Fibroblast of lung (primary cell): ENCODE measurements at regions not wholly inside any gene's neighbourhood (a gene's known extent, or its start where the extent isn't known, plus 50 kb on each side); places are given as distances from the start of the nearest gene placed in this dataset.

ENCODE experiments used
- DNase-seq, 2 donors: peaks; one replicate each; pipeline versions ENCODE4 v3.0.0 to v3.0.0-alpha.2; 2010; ENCODE audit warnings: low read depth in 2 of 2
- H2AFZ ChIP-seq: 2 replicates; pipeline ENCODE4 v1.5.1; 2012; ENCODE audit warnings: low read length, control low read depth, inconsistent platforms
- H3K27ac ChIP-seq: 2 replicates; pipeline ENCODE4 v1.5.1; 2011; ENCODE audit warnings: low read length, control low read depth; ENCODE audit not compliant: insufficient read depth
- H3K27me3 ChIP-seq: 2 replicates; pipeline ENCODE4 v1.5.1; 2011; ENCODE audit warnings: mild to moderate bottlenecking, low read length; ENCODE audit not compliant: control insufficient read depth, insufficient read depth
- H3K36me3 ChIP-seq: 2 replicates; pipeline ENCODE4 v1.5.1; 2011; ENCODE audit warnings: low read length; ENCODE audit not compliant: control insufficient read depth, insufficient read depth
- H3K4me1 ChIP-seq: 2 replicates; pipeline ENCODE4 v1.5.1; 2011; ENCODE audit warnings: low read length; ENCODE audit not compliant: control insufficient read depth, insufficient read depth; ENCODE audit errors: extremely low read depth
- H3K4me2 ChIP-seq: 2 replicates; pipeline ENCODE4 v1.5.1; 2011; ENCODE audit warnings: low read length, control low read depth; ENCODE audit not compliant: insufficient read depth; ENCODE audit errors: extremely low read depth
- H3K4me3 ChIP-seq, 4 experiments: fragments of 200-600 bp in 1 of 4; sonication (generic) in 1 of 4; replicated peaks in 1 of 4; 2 replicates each; pipeline ENCODE4 v1.5.1; 2011 to 2016; ENCODE audit warnings: low read length in 4 of 4, low read depth in 3 of 4, mild to moderate bottlenecking in 3 of 4, control low read depth in 2 of 4, inconsistent platforms in 1 of 4, mixed read lengths in 1 of 4; ENCODE audit not compliant: insufficient read depth in 1 of 4; ENCODE audit errors: control extremely low read depth in 1 of 4
- H3K79me2 ChIP-seq: 2 replicates; pipeline ENCODE4 v1.5.1; 2012; ENCODE audit warnings: mild to moderate bottlenecking, low read length, inconsistent platforms; ENCODE audit not compliant: control insufficient read depth, insufficient read depth
- H3K9ac ChIP-seq: 2 replicates; pipeline ENCODE4 v1.5.1; 2011; ENCODE audit warnings: mild to moderate bottlenecking, low read length, control low read depth; ENCODE audit not compliant: insufficient read depth
- H3K9me3 ChIP-seq: 2 replicates; pipeline ENCODE4 v1.5.1; 2012; ENCODE audit warnings: low read depth, low read length; ENCODE audit not compliant: control insufficient read depth, insufficient read depth
- H4K20me1 ChIP-seq: 2 replicates; pipeline ENCODE4 v1.5.1; 2011; ENCODE audit warnings: low read length; ENCODE audit not compliant: control insufficient read depth, insufficient read depth; ENCODE audit errors: extremely low read depth
- EZH2 ChIP-seq: IDR thresholded peaks from 2 replicates; pipeline ENCODE4 v1.5.1; 2012; ENCODE audit warnings: low read length, control low read depth, mild to moderate bottlenecking; ENCODE audit errors: missing control alignments
- TF ChIP-seq, protein P1 (sequence below), 2 donors: IDR thresholded peaks in 1 of 2; conservative IDR thresholded peaks in 1 of 2; 1 replicate in 1 of 2; 2 replicates in 1 of 2; pipeline ENCODE4 v1.5.1; 2011 to 2012; ENCODE audit warnings: low read length in 2 of 2, control low read depth in 1 of 2, inconsistent platforms in 1 of 2, low read depth in 1 of 2, mild to moderate bottlenecking in 1 of 2

DNA sequence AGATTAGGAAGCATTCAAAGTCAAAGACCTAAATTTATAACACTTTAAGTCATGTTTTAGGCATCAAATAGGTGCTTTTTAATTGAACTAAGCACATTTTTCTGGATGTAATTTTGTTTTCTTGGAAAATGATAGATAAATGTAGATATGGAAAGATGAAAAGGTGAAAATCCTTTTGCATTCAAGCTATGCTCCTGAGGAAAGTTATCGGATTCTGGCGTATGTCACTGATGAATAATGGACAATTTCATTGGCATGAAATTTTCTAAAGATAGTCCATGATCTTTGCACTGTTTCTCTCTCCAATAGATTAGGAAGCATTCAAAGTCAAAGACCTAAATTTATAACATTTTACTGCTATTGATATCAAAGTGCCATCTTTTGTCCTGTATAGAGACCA is 444.2 kb upstream of the PABPC4L start:
- Histone ChIP-seq H3K27me3 (no peaks in the 10 kb centered on the region), H2AFZ (no peak overlapping the region), H3K36me3 (no peaks in the 10 kb centered on the region), H3K79me2 (no peaks in the 10 kb centered on the region), H4K20me1 (no peaks in the 10 kb centered on the region), H3K4me1 (no peaks in the 10 kb centered on the region), H3K4me3 (no peak overlapping the region), H3K9ac (no peak overlapping the region), H3K9me3 (no peaks in the 10 kb centered on the region), H3K27ac (no peak overlapping the region), H3K4me2 (no peak overlapping the region)
- TF ChIP-seq EZH2: no peak
- TF ChIP-seq, protein P1, sequence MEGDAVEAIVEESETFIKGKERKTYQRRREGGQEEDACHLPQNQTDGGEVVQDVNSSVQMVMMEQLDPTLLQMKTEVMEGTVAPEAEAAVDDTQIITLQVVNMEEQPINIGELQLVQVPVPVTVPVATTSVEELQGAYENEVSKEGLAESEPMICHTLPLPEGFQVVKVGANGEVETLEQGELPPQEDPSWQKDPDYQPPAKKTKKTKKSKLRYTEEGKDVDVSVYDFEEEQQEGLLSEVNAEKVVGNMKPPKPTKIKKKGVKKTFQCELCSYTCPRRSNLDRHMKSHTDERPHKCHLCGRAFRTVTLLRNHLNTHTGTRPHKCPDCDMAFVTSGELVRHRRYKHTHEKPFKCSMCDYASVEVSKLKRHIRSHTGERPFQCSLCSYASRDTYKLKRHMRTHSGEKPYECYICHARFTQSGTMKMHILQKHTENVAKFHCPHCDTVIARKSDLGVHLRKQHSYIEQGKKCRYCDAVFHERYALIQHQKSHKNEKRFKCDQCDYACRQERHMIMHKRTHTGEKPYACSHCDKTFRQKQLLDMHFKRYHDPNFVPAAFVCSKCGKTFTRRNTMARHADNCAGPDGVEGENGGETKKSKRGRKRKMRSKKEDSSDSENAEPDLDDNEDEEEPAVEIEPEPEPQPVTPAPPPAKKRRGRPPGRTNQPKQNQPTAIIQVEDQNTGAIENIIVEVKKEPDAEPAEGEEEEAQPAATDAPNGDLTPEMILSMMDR (conservative IDR thresholded peaks at IDR 0.05 in 1 of 2, IDR thresholded peaks at IDR 0.05 in 1 of 2; ENCODE audit: low read depth in 1 of 2, low read length in 2 of 2): no peak
- DNase-seq: no peak

DNA sequence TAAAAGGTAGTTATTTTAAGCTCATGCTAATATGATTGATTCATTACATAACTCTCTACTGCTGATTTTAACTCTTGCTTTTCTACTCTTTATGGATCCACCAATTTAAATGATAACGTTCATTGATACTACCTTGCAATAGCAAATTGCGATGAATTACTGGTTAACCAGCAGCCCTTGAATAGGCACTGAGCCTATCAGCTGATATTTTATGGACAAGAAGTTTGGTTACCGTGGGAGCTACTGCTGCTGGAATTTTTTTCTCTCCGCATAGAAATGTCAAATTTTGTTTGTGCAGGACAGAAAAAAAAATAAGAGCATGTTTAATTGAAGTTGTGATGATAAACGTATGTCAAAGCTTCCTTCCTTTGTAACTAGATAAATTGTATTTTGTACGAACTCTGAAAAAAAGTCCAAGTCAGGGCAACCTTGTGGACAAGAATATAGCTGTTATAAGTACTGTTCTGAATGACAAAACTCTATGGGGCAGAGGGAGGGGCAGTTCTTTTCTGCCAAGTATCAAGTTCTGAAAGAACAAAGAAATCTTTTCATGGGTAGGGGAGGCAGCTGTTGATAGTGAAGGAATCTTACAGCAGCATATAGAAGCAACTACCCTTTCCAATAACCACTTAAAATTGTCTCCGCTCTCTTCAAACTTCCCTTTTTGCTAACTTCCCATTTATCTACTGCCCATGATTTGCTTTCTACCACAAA is 434.9 kb upstream of the PABPC4L start:
- Histone ChIP-seq H2AFZ (no peak overlapping the region), H3K9ac (no peak overlapping the region), H4K20me1 (no peaks in the 10 kb centered on the region), H3K27me3 (no peaks in the 10 kb centered on the region), H3K4me1 (no peaks in the 10 kb centered on the region), H3K4me3 (no peak overlapping the region), H3K27ac (no peak overlapping the region), H3K4me2 (no peak overlapping the region), H3K79me2 (no peaks in the 10 kb centered on the region), H3K9me3 (no peaks in the 10 kb centered on the region), H3K36me3 (no peaks in the 10 kb centered on the region)
- no peak for DNase-seq
- TF ChIP-seq, protein P1 (conservative IDR thresholded peaks at IDR 0.05 in 1 of 2, IDR thresholded peaks at IDR 0.05 in 1 of 2; ENCODE audit: low read depth in 1 of 2, low read length in 2 of 2): no peak
- TF ChIP-seq EZH2: no peak

DNA sequence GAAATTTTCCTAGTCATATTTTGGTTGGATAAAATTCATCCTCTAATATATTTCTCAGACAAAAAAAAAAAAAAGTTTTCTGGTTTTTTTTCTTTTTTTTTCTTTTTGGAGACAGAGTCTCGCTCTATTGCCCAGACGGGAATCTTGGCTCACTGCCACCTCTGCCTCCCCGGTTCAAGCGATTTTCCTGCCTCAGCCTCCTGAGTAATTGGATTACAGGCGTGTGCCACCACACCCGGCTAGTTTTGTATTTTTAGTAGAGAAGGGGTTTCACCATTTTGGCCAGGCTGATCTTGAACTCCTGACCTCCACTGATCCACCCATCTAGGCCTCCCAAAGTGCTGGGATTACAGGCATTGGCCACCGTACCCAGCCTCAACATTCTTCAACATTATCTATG is 432.7 kb upstream of the PABPC4L start:
- H4K20me1 ChIP-seq: no peaks in the 10 kb centered on the region
- H3K36me3 ChIP-seq: no peaks in the 10 kb centered on the region
- H3K9me3 ChIP-seq: no peaks in the 10 kb centered on the region
- no peak overlapping the region for H2AFZ ChIP-seq
- DNase-seq: no peak
- H3K4me1 ChIP-seq: no peaks in the 10 kb centered on the region
- H3K27ac ChIP-seq: no peak overlapping the region
- no peaks in the 10 kb centered on the region for H3K27me3 ChIP-seq
- no peak for TF ChIP-seq EZH2
- TF ChIP-seq, protein P1 (conservative IDR thresholded peaks at IDR 0.05 in 1 of 2, IDR thresholded peaks at IDR 0.05 in 1 of 2; ENCODE audit: low read depth in 1 of 2, low read length in 2 of 2): no peak
- H3K9ac ChIP-seq: no peak overlapping the region
- H3K4me2 ChIP-seq: no peak overlapping the region
- no peak overlapping the region for H3K4me3 ChIP-seq
- no peaks in the 10 kb centered on the region for H3K79me2 ChIP-seq
